ENCODE measurements at regions not wholly inside any gene's neighbourhood (a gene's known extent, or its start where the extent isn't known, plus 50 kb on each side); places are given as distances from the start of the nearest gene placed in this dataset.

GRCh38 chr6:103105686-103106085, 1712.2 kb downstream of the GRIK2 start:
- TF ChIP-seq, protein P1, sequence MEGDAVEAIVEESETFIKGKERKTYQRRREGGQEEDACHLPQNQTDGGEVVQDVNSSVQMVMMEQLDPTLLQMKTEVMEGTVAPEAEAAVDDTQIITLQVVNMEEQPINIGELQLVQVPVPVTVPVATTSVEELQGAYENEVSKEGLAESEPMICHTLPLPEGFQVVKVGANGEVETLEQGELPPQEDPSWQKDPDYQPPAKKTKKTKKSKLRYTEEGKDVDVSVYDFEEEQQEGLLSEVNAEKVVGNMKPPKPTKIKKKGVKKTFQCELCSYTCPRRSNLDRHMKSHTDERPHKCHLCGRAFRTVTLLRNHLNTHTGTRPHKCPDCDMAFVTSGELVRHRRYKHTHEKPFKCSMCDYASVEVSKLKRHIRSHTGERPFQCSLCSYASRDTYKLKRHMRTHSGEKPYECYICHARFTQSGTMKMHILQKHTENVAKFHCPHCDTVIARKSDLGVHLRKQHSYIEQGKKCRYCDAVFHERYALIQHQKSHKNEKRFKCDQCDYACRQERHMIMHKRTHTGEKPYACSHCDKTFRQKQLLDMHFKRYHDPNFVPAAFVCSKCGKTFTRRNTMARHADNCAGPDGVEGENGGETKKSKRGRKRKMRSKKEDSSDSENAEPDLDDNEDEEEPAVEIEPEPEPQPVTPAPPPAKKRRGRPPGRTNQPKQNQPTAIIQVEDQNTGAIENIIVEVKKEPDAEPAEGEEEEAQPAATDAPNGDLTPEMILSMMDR (IDR thresholded peaks at IDR 0.05; ENCODE audit: low read depth, low read length, missing input control): no peak
- TF ChIP-seq, protein P2, sequence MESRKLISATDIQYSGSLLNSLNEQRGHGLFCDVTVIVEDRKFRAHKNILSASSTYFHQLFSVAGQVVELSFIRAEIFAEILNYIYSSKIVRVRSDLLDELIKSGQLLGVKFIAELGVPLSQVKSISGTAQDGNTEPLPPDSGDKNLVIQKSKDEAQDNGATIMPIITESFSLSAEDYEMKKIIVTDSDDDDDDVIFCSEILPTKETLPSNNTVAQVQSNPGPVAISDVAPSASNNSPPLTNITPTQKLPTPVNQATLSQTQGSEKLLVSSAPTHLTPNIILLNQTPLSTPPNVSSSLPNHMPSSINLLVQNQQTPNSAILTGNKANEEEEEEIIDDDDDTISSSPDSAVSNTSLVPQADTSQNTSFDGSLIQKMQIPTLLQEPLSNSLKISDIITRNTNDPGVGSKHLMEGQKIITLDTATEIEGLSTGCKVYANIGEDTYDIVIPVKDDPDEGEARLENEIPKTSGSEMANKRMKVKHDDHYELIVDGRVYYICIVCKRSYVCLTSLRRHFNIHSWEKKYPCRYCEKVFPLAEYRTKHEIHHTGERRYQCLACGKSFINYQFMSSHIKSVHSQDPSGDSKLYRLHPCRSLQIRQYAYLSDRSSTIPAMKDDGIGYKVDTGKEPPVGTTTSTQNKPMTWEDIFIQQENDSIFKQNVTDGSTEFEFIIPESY (IDR thresholded peaks at IDR 0.05): no peak

All from liver (tissue), 2 donors.